Loucy (cell line): ENCODE measurements at regions not wholly inside any gene's neighbourhood (a gene's known extent, or its start where the extent isn't known, plus 50 kb on each side); places are given as distances from the start of the nearest gene placed in this dataset.

ENCODE experiments used
- EZH2phosphoT487 ChIP-seq: fragments of 200-600 bp; IDR thresholded peaks from 2 replicates; pipeline ENCODE4 v1.6.1; 2018; ENCODE audit warnings: antibody characterized with exemption, mild to moderate bottlenecking, moderate library complexity, borderline replicate concordance
- TF ChIP-seq, protein P1 (sequence below): fragments of 200-600 bp; sonication (generic); conservative IDR thresholded peaks from 2 replicates; pipeline ENCODE4 v1.5.1; 2014; ENCODE audit warnings: mild to moderate bottlenecking, antibody characterized with exemption, low read length

DNA sequence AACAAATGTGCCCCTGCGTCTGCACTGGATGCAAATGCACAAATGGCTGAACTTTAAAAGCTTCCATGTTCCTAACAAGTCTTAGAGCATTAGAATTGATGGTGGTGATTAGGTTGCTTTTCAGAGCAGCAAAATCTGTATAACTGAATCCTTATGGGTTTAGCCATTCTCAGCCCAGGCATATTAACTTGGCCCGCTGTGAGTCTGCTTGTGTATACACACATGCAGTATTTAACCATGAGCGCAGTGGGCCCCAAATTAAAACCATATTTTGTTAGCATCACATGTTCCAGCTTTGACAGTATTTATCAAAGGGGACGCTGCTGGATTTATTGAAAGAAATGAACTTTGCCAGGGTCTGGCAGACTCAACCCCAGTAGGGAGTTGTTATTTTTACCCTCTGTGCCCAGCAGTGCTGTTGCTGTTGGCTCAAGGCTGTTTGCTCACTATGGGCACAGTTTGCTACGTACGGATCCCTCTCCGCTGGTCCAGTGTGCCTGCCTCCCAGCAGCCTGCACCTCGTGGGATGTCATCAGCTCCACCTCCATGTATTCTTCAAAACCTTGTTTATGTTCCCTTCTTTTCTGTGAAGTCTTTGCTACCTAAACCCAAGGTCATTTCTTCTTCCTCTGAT, 144.7 kb downstream of the QRSL1 start:
- TF ChIP-seq, protein P1, sequence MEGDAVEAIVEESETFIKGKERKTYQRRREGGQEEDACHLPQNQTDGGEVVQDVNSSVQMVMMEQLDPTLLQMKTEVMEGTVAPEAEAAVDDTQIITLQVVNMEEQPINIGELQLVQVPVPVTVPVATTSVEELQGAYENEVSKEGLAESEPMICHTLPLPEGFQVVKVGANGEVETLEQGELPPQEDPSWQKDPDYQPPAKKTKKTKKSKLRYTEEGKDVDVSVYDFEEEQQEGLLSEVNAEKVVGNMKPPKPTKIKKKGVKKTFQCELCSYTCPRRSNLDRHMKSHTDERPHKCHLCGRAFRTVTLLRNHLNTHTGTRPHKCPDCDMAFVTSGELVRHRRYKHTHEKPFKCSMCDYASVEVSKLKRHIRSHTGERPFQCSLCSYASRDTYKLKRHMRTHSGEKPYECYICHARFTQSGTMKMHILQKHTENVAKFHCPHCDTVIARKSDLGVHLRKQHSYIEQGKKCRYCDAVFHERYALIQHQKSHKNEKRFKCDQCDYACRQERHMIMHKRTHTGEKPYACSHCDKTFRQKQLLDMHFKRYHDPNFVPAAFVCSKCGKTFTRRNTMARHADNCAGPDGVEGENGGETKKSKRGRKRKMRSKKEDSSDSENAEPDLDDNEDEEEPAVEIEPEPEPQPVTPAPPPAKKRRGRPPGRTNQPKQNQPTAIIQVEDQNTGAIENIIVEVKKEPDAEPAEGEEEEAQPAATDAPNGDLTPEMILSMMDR, result no peak
- TF ChIP-seq EZH2phosphoT487, result no peak
